ENCODE measurements at regions not wholly inside any gene's neighbourhood (a gene's known extent, or its start where the extent isn't known, plus 50 kb on each side); places are given as distances from the start of the nearest gene placed in this dataset.

DNA sequence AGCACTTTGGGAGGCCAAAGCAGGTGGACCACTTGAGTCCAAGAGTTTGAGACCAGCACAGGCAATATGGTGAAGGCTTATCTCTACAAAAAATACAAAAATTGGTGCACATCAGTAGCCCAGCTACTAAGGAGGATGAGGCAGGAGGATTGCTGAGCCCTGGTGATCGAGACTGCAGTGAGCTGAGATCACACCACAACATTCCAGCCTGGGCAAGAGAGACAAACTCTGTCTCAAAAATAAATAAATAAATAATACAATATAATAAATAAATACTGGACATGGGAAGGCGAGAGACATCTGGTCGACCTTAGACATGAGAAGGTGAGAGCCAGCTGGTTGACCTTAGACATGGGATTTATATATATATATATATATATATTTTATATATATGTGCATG is 119.8 kb upstream of the SLC38A4 start:
- TF ChIP-seq POLR2A (IDR thresholded peaks at IDR 0.05; ENCODE audit: low read depth) = no peak
- TF ChIP-seq POLR2AphosphoS5 (IDR thresholded peaks at IDR 0.05) = no peak
- TF ChIP-seq EP300 (IDR thresholded peaks at IDR 0.05) = no peak
- TF ChIP-seq, protein P1, sequence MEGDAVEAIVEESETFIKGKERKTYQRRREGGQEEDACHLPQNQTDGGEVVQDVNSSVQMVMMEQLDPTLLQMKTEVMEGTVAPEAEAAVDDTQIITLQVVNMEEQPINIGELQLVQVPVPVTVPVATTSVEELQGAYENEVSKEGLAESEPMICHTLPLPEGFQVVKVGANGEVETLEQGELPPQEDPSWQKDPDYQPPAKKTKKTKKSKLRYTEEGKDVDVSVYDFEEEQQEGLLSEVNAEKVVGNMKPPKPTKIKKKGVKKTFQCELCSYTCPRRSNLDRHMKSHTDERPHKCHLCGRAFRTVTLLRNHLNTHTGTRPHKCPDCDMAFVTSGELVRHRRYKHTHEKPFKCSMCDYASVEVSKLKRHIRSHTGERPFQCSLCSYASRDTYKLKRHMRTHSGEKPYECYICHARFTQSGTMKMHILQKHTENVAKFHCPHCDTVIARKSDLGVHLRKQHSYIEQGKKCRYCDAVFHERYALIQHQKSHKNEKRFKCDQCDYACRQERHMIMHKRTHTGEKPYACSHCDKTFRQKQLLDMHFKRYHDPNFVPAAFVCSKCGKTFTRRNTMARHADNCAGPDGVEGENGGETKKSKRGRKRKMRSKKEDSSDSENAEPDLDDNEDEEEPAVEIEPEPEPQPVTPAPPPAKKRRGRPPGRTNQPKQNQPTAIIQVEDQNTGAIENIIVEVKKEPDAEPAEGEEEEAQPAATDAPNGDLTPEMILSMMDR (IDR thresholded peaks at IDR 0.05) = no peak
- Histone ChIP-seq H3K36me3 (no peaks in the 10 kb centered on the region), H3K27ac (replicated peaks in 1 of 4) (no peak overlapping the region), H3K4me3 (no peak overlapping the region), H3K9me3 (no peaks in the 10 kb centered on the region), H3K27me3 (no peaks in the 10 kb centered on the region), H3K4me1 (no peaks in the 10 kb centered on the region)
- DNase-seq (ENCODE audit: extremely low spot score) = no peak
- intact Hi-C loops (cut with DNase I) = no loop called here
- 93% methylated on average over 3 of the region's 3 CpGs for WGBS

DNA sequence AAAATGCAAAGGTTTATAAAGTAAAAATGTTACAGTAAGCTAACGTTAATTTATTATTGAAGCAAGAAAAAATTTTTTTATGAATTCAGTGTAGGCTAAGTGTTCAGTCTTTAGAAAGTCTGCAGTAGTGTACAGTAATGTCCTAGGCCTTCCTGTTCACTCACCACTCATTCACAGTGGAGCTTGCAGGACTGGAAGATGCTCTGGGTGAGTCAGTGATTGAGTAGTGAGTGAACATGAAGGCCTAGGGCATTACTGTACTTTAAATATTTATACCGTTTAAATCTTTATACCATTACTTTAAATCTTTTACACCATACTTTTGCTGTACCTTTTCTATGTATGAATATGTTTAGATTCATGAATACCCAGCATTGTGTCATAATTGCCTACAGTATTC is 120.3 kb upstream of the SLC38A4 start:
- Histone ChIP-seq H3K4me1 (no peaks in the 10 kb centered on the region), H3K9me3 (no peaks in the 10 kb centered on the region), H3K27me3 (no peaks in the 10 kb centered on the region), H3K27ac (replicated peaks in 1 of 4) (no peak overlapping the region), H3K36me3 (no peaks in the 10 kb centered on the region), H3K4me3 (no peak overlapping the region)
- intact Hi-C loops (cut with DNase I) = no loop called here
- TF ChIP-seq POLR2AphosphoS5 (IDR thresholded peaks at IDR 0.05) (no peak), EP300 (IDR thresholded peaks at IDR 0.05) (no peak)
- no peak for DNase-seq (ENCODE audit: extremely low spot score)
- WGBS = 84% methylated on average over 2 of the region's 2 CpGs

DNA sequence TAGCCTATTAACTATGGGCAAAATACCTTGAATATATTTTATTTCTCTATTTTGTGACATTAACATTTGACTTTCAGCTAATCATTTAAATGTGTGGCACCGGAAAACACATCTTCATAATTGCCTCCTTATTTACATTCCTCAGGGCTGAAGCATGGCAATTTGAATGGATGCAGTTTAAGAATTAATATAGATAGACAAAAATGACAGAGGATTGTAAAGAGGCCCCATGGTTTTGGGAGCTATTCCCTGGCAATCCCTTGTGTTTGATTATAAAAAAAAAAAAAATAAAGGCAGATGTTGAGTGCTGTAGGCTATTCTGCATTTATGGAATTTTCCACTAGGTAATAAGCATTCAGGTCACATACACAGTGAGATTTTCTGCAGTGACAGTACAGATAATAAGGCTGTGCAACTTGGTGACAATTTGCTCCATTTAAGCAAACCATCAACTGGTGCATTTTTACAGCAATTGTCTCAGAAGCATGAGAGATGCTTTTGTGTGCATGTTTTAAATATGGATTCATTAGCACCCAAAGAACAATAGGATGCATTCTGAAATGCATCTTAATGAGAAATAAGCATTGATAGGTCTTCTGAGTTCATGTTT is 123.2 kb upstream of the SLC38A4 start:
- intact Hi-C loops (cut with DNase I) = no loop called here
- H3K4me3 ChIP-seq = no peak overlapping the region
- no peaks in the 10 kb centered on the region for H3K27me3 ChIP-seq
- TF ChIP-seq EP300 (IDR thresholded peaks at IDR 0.05) (no peak), POLR2AphosphoS5 (IDR thresholded peaks at IDR 0.05) (no peak), POLR2A (IDR thresholded peaks at IDR 0.05; ENCODE audit: low read depth) (no peak)
- TF ChIP-seq, protein P1 (IDR thresholded peaks at IDR 0.05) = no peak
- no peaks in the 10 kb centered on the region for H3K36me3 ChIP-seq
- WGBS = 67% methylated on average over 1 of the region's 1 CpG
- H3K27ac ChIP-seq (replicated peaks in 1 of 4) = no peak overlapping the region
- no peaks in the 10 kb centered on the region for H3K9me3 ChIP-seq
- DNase-seq (ENCODE audit: extremely low spot score) = no peak
- peaks cover 0 to 13% (median 7%) of the 10 kb centered on the region in 4 donors for H3K4me1 ChIP-seq

DNA sequence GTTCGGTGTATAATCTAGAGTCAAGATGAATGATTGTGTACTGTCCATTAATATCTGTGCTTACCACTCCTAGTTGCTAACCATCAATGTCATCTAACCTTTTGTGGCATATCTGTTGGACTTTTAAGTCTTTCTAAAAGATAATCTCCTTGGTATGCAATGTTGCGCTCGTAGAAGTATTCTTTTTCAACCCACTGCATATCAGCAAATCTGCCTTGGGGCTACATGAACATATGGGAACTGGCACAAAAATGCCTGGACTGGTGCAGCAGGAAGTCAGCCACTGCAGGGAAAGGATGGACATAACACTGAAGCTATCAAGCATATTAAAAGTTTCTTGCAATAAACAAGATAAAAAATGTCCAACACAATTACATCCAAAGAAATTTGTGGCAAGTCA is 124.3 kb upstream of the SLC38A4 start:
- no peaks in the 10 kb centered on the region for H3K27me3 ChIP-seq
- intact Hi-C loops (cut with DNase I) = no loop called here
- no peaks in the 10 kb centered on the region for H3K36me3 ChIP-seq
- TF ChIP-seq POLR2AphosphoS5 (IDR thresholded peaks at IDR 0.05) (no peak), EP300 (IDR thresholded peaks at IDR 0.05) (no peak), POLR2A (IDR thresholded peaks at IDR 0.05; ENCODE audit: low read depth) (no peak)
- TF ChIP-seq, protein P1 (IDR thresholded peaks at IDR 0.05) = no peak
- peaks cover 0 to 13% (median 7%) of the 10 kb centered on the region in 4 donors for H3K4me1 ChIP-seq
- no peak overlapping the region for H3K27ac ChIP-seq (replicated peaks in 1 of 4)
- H3K9me3 ChIP-seq = no peaks in the 10 kb centered on the region
- WGBS = 85% methylated on average over 3 of the region's 3 CpGs
- DNase-seq (ENCODE audit: extremely low spot score) = no peak
- H3K4me3 ChIP-seq = no peak overlapping the region

DNA sequence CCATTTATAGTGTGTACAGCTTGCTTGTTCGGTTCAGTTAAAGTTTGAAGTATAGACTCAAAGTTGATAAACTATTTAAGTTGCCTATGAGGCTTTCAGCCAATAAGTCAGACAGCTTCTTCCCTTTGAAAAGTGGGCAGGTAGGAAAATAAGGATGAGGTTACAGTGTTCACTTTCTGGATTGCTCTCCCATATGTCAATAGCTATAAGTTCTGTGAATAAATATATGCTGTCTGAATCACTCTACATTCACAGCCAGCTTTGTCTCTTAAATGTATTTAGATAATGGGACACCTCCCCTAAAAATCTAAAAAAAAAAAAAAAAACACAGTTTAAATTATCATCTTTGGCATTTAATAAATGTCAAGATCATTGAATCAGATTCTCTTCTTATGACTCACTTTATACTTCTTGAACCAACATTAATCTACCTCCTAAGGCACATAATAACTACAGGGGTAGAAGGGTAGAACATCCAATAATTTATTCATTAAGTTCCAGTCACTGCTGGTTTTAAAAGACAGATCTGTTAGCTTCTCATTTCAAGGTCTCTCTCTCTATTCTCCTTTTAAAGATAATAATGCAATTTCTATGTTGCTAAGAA is 126.4 kb upstream of the PCED1B start:
- intact Hi-C loops (cut with DNase I) = no loop called here
- Histone ChIP-seq H3K4me3 (no peak overlapping the region), H3K27ac (replicated peaks in 1 of 4) (no peak overlapping the region), H3K9me3 (no peaks in the 10 kb centered on the region), H3K27me3 (no peaks in the 10 kb centered on the region), H3K4me1 (peaks cover 0 to 13% (median 7%) of the 10 kb centered on the region in 4 donors), H3K36me3 (no peaks in the 10 kb centered on the region)
- DNase-seq (ENCODE audit: extremely low spot score) = no peak
- WGBS = 70% methylated on average over 1 of the region's 1 CpG
- TF ChIP-seq POLR2A (IDR thresholded peaks at IDR 0.05; ENCODE audit: low read depth) (no peak), EP300 (IDR thresholded peaks at IDR 0.05) (no peak), POLR2AphosphoS5 (IDR thresholded peaks at IDR 0.05) (no peak)
- TF ChIP-seq, protein P1 (IDR thresholded peaks at IDR 0.05) = no peak

All from esophagus muscularis mucosa (tissue), 4 donors.